Keratinocyte (primary cell): ENCODE measurements at regions not wholly inside any gene's neighbourhood (a gene's known extent, or its start where the extent isn't known, plus 50 kb on each side); places are given as distances from the start of the nearest gene placed in this dataset.

Experiments used
- DNase-seq: peaks from one replicate; pipeline ENCODE4 v3.0.0-alpha.2; 2011; ENCODE audit warnings: low read depth, missing footprints, low spot score
- FAIRE-seq: peaks from 2 replicates; lab custom pipeline; 2011; peaks lifted over from hg19 to GRCh38; lab: Jason Lieb, UNC
- H2AFZ ChIP-seq: 2 replicates; pipeline ENCODE4 v1.6.0; 2012; ENCODE audit warnings: low read length, control low read depth, inconsistent platforms; ENCODE audit not compliant: control insufficient read depth
- H3K27ac ChIP-seq: 2 replicates; pipeline ENCODE4 v1.5.1; 2011; ENCODE audit warnings: low read length; ENCODE audit not compliant: control insufficient read depth, insufficient read depth
- H3K27me3 ChIP-seq: 3 replicates; pipeline ENCODE4 v1.6.0; 2011; ENCODE audit warnings: low read length; ENCODE audit not compliant: control insufficient read depth, insufficient read depth; ENCODE audit errors: extremely low read depth
- H3K36me3 ChIP-seq, 2 experiments: 2 replicates in 1 of 2; 3 replicates in 1 of 2; pipeline ENCODE4 v1.5.1; 2011; ENCODE audit warnings: low read length in 2 of 2, mild to moderate bottlenecking in 1 of 2; ENCODE audit not compliant: control insufficient read depth in 2 of 2, insufficient read depth in 2 of 2; ENCODE audit errors: extremely low read depth in 1 of 2
- H3K4me1 ChIP-seq: 3 replicates; pipeline ENCODE4 v1.5.1; 2011; ENCODE audit warnings: low read length; ENCODE audit not compliant: control insufficient read depth, insufficient read depth; ENCODE audit errors: extremely low read depth
- H3K4me2 ChIP-seq: 3 replicates; pipeline ENCODE4 v1.6.0; 2011; ENCODE audit warnings: low read depth, low read length; ENCODE audit not compliant: control insufficient read depth, insufficient read depth; ENCODE audit errors: extremely low read depth
- H3K4me3 ChIP-seq, 3 experiments: fragments of 200-600 bp in 1 of 3; sonication (generic) in 1 of 3; 2 replicates in 2 of 3; 3 replicates in 1 of 3; pipeline ENCODE4 v1.5.1; 2011 to 2016; ENCODE audit warnings: low read length in 3 of 3, mild to moderate bottlenecking in 3 of 3, control low read depth in 2 of 3, inconsistent platforms in 1 of 3, low read depth in 1 of 3, mixed read lengths in 1 of 3, mixed run types in 1 of 3, moderate library complexity in 1 of 3; ENCODE audit not compliant: control insufficient read depth in 2 of 3, insufficient read depth in 2 of 3; ENCODE audit errors: extremely low read depth in 1 of 3
- H3K79me2 ChIP-seq: 2 replicates; pipeline ENCODE4 v1.6.0; 2012; ENCODE audit warnings: low read length; ENCODE audit not compliant: control insufficient read depth, insufficient read depth
- H3K9ac ChIP-seq: 3 replicates; pipeline ENCODE4 v1.6.0; 2011; ENCODE audit warnings: low read length; ENCODE audit not compliant: control insufficient read depth, insufficient read depth; ENCODE audit errors: extremely low read depth
- H3K9me1 ChIP-seq: 3 replicates; pipeline ENCODE4 v1.6.0; 2011; ENCODE audit warnings: low read length; ENCODE audit not compliant: control insufficient read depth, insufficient read depth; ENCODE audit errors: extremely low read depth
- H3K9me3 ChIP-seq: 2 replicates; pipeline ENCODE4 v1.5.1; 2012; ENCODE audit warnings: low read depth, low read length; ENCODE audit not compliant: control insufficient read depth
- H4K20me1 ChIP-seq: 3 replicates; pipeline ENCODE4 v1.6.0; 2011; ENCODE audit warnings: low read length; ENCODE audit not compliant: control insufficient read depth, insufficient read depth; ENCODE audit errors: extremely low read depth
- CTCF ChIP-seq, 3 experiments: IDR thresholded peaks in 1 of 3; conservative IDR thresholded peaks in 1 of 3; optimal IDR thresholded peaks in 1 of 3; 2 replicates in 2 of 3; 3 replicates in 1 of 3; pipeline versions ENCODE3 to v1.5.1; 2011; ENCODE audit warnings: low read length in 3 of 3, mild to moderate bottlenecking in 3 of 3, moderate library complexity in 2 of 3, control low read depth in 1 of 3, inconsistent platforms in 1 of 3; ENCODE audit not compliant: insufficient read depth in 2 of 3; ENCODE audit errors: extremely low read depth in 1 of 3
- EZH2 ChIP-seq: IDR thresholded peaks from one replicate; pipeline ENCODE4 v1.6.1; 2012; ENCODE audit warnings: inconsistent platforms, mild to moderate bottlenecking, low read length, moderate library complexity
- dilution Hi-C: fragments of 300-500 bp; cut with MboI; formaldehyde crosslinking; loops from one replicate; pipeline ENCODE4 v1.7.0; 2020; ENCODE audit warnings: low sequenced_read_pairs; ENCODE audit not compliant: extremely low pct_ligation_motif_present

GRCh38 chr5:12169536-12169935 lies 265.3 kb upstream of the CTNND2 start:
- Histone ChIP-seq H4K20me1 (no peaks in the 10 kb centered on the region), H3K4me2 (no peak overlapping the region), H3K9me3 (no peaks in the 10 kb centered on the region), H3K36me3 (no peaks in the 10 kb centered on the region), H3K9me1 (no peaks in the 10 kb centered on the region), H3K27ac (no peak overlapping the region), H3K79me2 (no peaks in the 10 kb centered on the region), H3K4me3 (no peak overlapping the region), H3K9ac (no peak overlapping the region), H3K4me1 (no peaks in the 10 kb centered on the region), H2AFZ (no peak overlapping the region), H3K27me3 (no peaks in the 10 kb centered on the region)
- TF ChIP-seq EZH2 (no peak), CTCF (optimal IDR thresholded peaks at IDR 0.05 in 1 of 3, IDR thresholded peaks at IDR 0.05 in 1 of 3, conservative IDR thresholded peaks at IDR 0.05 in 1 of 3; ENCODE audit: extremely low read depth in 1 of 3, insufficient read depth in 2 of 3, low read length in 3 of 3) (no peak)
- FAIRE-seq = no peak
- dilution Hi-C loops = no loop called here
- DNase-seq = no peak

GRCh38 chr5:12162863-12163262 lies 258.6 kb upstream of the CTNND2 start:
- Histone ChIP-seq H2AFZ (no peak overlapping the region), H3K27ac (no peak overlapping the region), H3K4me1 (no peaks in the 10 kb centered on the region), H3K4me3 (no peak overlapping the region), H4K20me1 (no peaks in the 10 kb centered on the region), H3K9me1 (no peaks in the 10 kb centered on the region), H3K79me2 (no peaks in the 10 kb centered on the region), H3K36me3 (no peaks in the 10 kb centered on the region), H3K9me3 (no peaks in the 10 kb centered on the region), H3K9ac (no peak overlapping the region), H3K27me3 (no peaks in the 10 kb centered on the region), H3K4me2 (no peak overlapping the region)
- no peak for TF ChIP-seq CTCF (optimal IDR thresholded peaks at IDR 0.05 in 1 of 3, IDR thresholded peaks at IDR 0.05 in 1 of 3, conservative IDR thresholded peaks at IDR 0.05 in 1 of 3; ENCODE audit: extremely low read depth in 1 of 3, insufficient read depth in 2 of 3, low read length in 3 of 3)
- no peak for TF ChIP-seq EZH2
- dilution Hi-C loops = no loop called here
- FAIRE-seq = no peak
- no peak for DNase-seq
